H9 (cell line): ENCODE measurements at regions not wholly inside any gene's neighbourhood (a gene's known extent, or its start where the extent isn't known, plus 50 kb on each side); places are given as distances from the start of the nearest gene placed in this dataset.

Experiments used
- DNase-seq: peaks from one replicate; pipeline ENCODE4 v3.0.0-alpha.2; 2017
- H2AFZ ChIP-seq: one replicate; pipeline ENCODE4 v1.6.1; 2013; ENCODE audit warnings: mild to moderate bottlenecking, low read length, control low read depth, moderate library complexity
- H2AK5ac ChIP-seq: 2 replicates; pipeline ENCODE4 v1.6.1; 2013; ENCODE audit warnings: low read length, control low read depth, mixed read lengths; ENCODE audit not compliant: insufficient read length
- H2BK120ac ChIP-seq: one replicate; pipeline ENCODE4 v1.6.1; 2013; ENCODE audit warnings: low read depth, mild to moderate bottlenecking, low read length, control low read depth, inconsistent platforms; ENCODE audit not compliant: poor library complexity, severe bottlenecking
- H2BK12ac ChIP-seq: 2 replicates; pipeline ENCODE4 v1.6.1; 2013; ENCODE audit warnings: low read length, control low read depth, mixed read lengths, low read depth; ENCODE audit not compliant: insufficient read length
- H2BK15ac ChIP-seq: 2 replicates; pipeline ENCODE4 v1.6.1; 2013; ENCODE audit warnings: low read depth, low read length, control low read depth
- H2BK20ac ChIP-seq: one replicate; pipeline ENCODE4 v1.6.1; 2013; ENCODE audit warnings: low read depth, mild to moderate bottlenecking, low read length, control low read depth, inconsistent platforms; ENCODE audit not compliant: poor library complexity, severe bottlenecking
- H2BK5ac ChIP-seq: 2 replicates; pipeline ENCODE4 v1.6.1; 2013; ENCODE audit warnings: low read length, control low read depth, mixed read lengths; ENCODE audit not compliant: insufficient read length
- H3K14ac ChIP-seq: 2 replicates; pipeline ENCODE4 v1.6.1; 2013; ENCODE audit warnings: low read length, control low read depth; ENCODE audit not compliant: insufficient read depth
- H3K18ac ChIP-seq: 2 replicates; pipeline ENCODE4 v1.6.1; 2013; ENCODE audit warnings: low read depth, mild to moderate bottlenecking, mixed read lengths, low read length, control low read depth; ENCODE audit not compliant: insufficient read length
- H3K23ac ChIP-seq: 2 replicates; pipeline ENCODE4 v1.6.1; 2013; ENCODE audit warnings: low read length, control low read depth, mixed read lengths, low read depth; ENCODE audit not compliant: insufficient read length
- H3K23me2 ChIP-seq: 2 replicates; pipeline ENCODE4 v1.6.1; 2013; ENCODE audit warnings: low read depth, mild to moderate bottlenecking, mixed read lengths, low read length, control low read depth; ENCODE audit not compliant: insufficient read length, poor library complexity, severe bottlenecking
- H3K27ac ChIP-seq: 2 replicates; pipeline ENCODE4 v1.5.1; 2013; ENCODE audit warnings: low read length, control low read depth, mixed read lengths, low read depth; ENCODE audit not compliant: insufficient read length
- H3K27me3 ChIP-seq: 2 replicates; pipeline ENCODE4 v1.6.1; 2013; ENCODE audit warnings: low read length, control low read depth, inconsistent platforms; ENCODE audit not compliant: insufficient read depth
- H3K4ac ChIP-seq: 2 replicates; pipeline ENCODE4 v1.6.1; 2013; ENCODE audit warnings: low read depth, mild to moderate bottlenecking, control low read depth, inconsistent platforms, low read length, moderate library complexity
- H3K4me1 ChIP-seq: 2 replicates; pipeline ENCODE4 v1.6.1; 2013; ENCODE audit warnings: low read length, control low read depth, inconsistent platforms; ENCODE audit not compliant: insufficient read depth
- H3K4me2 ChIP-seq: 2 replicates; pipeline ENCODE4 v1.6.1; 2013; ENCODE audit warnings: low read length, control low read depth, mixed read lengths; ENCODE audit not compliant: insufficient read length, insufficient read depth
- H3K56ac ChIP-seq: 2 replicates; pipeline ENCODE4 v1.6.1; 2013; ENCODE audit warnings: low read depth, mild to moderate bottlenecking, mixed read lengths, low read length, control low read depth; ENCODE audit not compliant: insufficient read length
- H3K79me1 ChIP-seq: 2 replicates; pipeline ENCODE4 v1.6.1; 2013; ENCODE audit warnings: low read depth, mild to moderate bottlenecking, moderate library complexity, low read length, control low read depth, inconsistent platforms; ENCODE audit not compliant: insufficient read depth, poor library complexity, severe bottlenecking
- H3K79me2 ChIP-seq: 2 replicates; pipeline ENCODE4 v1.6.1; 2013; ENCODE audit warnings: low read length, control low read depth, inconsistent platforms; ENCODE audit not compliant: insufficient read depth
- H3K9ac ChIP-seq: 2 replicates; pipeline ENCODE4 v1.6.1; 2013; ENCODE audit warnings: low read length, control low read depth, mixed read lengths; ENCODE audit not compliant: insufficient read length; ENCODE audit errors: extremely low read depth
- H3K9me3 ChIP-seq: one replicate; pipeline ENCODE4 v1.6.1; 2013; ENCODE audit warnings: low read depth, low read length, inconsistent platforms; ENCODE audit not compliant: control insufficient read depth
- H3T11ph ChIP-seq: one replicate; pipeline ENCODE4 v1.6.1; 2013; ENCODE audit warnings: mild to moderate bottlenecking, low read length, control low read depth, inconsistent platforms
- H4K20me1 ChIP-seq: one replicate; pipeline ENCODE4 v1.6.1; 2013; ENCODE audit not compliant: control insufficient read depth, insufficient read length, insufficient read depth
- H4K5ac ChIP-seq: 2 replicates; pipeline ENCODE4 v1.6.1; 2013; ENCODE audit warnings: low read depth, mild to moderate bottlenecking, mixed read lengths, low read length, control low read depth; ENCODE audit not compliant: insufficient read length
- H4K8ac ChIP-seq: replicated peaks from 2 replicates; pipeline ENCODE4 v1.6.1; 2013; ENCODE audit warnings: low read length, control low read depth, mixed read lengths, low read depth; ENCODE audit not compliant: insufficient read length
- H4K91ac ChIP-seq: 2 replicates; pipeline ENCODE4 v1.6.1; 2013; ENCODE audit warnings: low read depth, mild to moderate bottlenecking, moderate library complexity, mixed read lengths, low read length, control low read depth; ENCODE audit not compliant: insufficient read length
- H3K27ac Mint-ChIP-seq, 3 experiments: 2 replicates in 2 of 3; 3 replicates in 1 of 3; pipeline ENCODE4 v1.8.0; 2020 to 2021; ENCODE audit warnings: mixed read lengths in 3 of 3, mild to moderate bottlenecking in 1 of 3, moderate library complexity in 1 of 3
- H3K27me3 Mint-ChIP-seq: 2 replicates; pipeline ENCODE4 v1.8.0; 2021; ENCODE audit warnings: low read depth, mild to moderate bottlenecking, moderate library complexity, mixed read lengths
- H3K36me3 Mint-ChIP-seq, 3 experiments: 2 replicates in 2 of 3; 3 replicates in 1 of 3; pipeline ENCODE4 v1.8.0; 2020 to 2021; ENCODE audit warnings: low read depth in 3 of 3, mixed read lengths in 3 of 3; ENCODE audit not compliant: insufficient read depth in 1 of 3
- H3K4me1 Mint-ChIP-seq, 2 experiments: 2 replicates each; pipeline ENCODE4 v1.8.0; 2020; ENCODE audit warnings: mixed read lengths in 2 of 2
- H3K4me3 Mint-ChIP-seq, 2 experiments: 2 replicates in 1 of 2; 3 replicates in 1 of 2; pipeline ENCODE4 v1.8.0; 2020 to 2021; ENCODE audit warnings: mild to moderate bottlenecking in 2 of 2, mixed read lengths in 2 of 2, moderate library complexity in 1 of 2
- H3K9me3 Mint-ChIP-seq, 2 experiments: 2 replicates in 1 of 2; 3 replicates in 1 of 2; pipeline ENCODE4 v1.8.0; 2020; ENCODE audit warnings: mild to moderate bottlenecking in 2 of 2, mixed read lengths in 2 of 2, moderate library complexity in 1 of 2
- CTCF ChIP-seq: fragments of 200-600 bp; sonication (generic); conservative IDR thresholded peaks from 3 replicates; pipeline ENCODE4 v1.8.0; 2021; ENCODE audit warnings: antibody characterized with exemption, mild to moderate bottlenecking
- WGBS: extraction: QIAGEN DNeasy Blood & Tissue Kit; methylation state at CpG from one replicate; pipeline ENCODE4 v1.1.7; 2013; ENCODE audit warnings: missing lambda C conversion rate, low lambda C conversion rate, mixed read lengths; ENCODE audit not compliant: insufficient read length; ENCODE audit errors: extremely low coverage; 5-methylcytosine and 5-hydroxymethylcytosine counted together

GRCh38 chr16:65418435-65418834, 296.6 kb upstream of the CDH11 start:
- Histone ChIP-seq H2BK20ac (no peak overlapping the region), H4K91ac (no peak overlapping the region), H3K27me3 (no peaks in the 10 kb centered on the region), H4K20me1 (no peaks in the 10 kb centered on the region), H3K79me1 (no peaks in the 10 kb centered on the region), H4K8ac (no peak overlapping the region), H2BK5ac (no peak overlapping the region), H3K18ac (no peak overlapping the region), H3K4me1 (no peaks in the 10 kb centered on the region), H3K9ac (no peak overlapping the region), H3K4ac (no peak overlapping the region), H2BK15ac (no peak overlapping the region), H2BK12ac (no peak overlapping the region), H2AFZ (no peak overlapping the region), H3K4me2 (no peak overlapping the region), H3K27ac (no peak overlapping the region), H3K9me3 (no peaks in the 10 kb centered on the region), H3K56ac (no peak overlapping the region), H3K79me2 (no peaks in the 10 kb centered on the region), H2BK120ac (no peak overlapping the region), H3K23ac (no peak overlapping the region), H4K5ac (no peak overlapping the region), H3T11ph (no peak overlapping the region), H3K23me2 (no peaks in the 10 kb centered on the region), H2AK5ac (no peak overlapping the region), H3K14ac (no peak overlapping the region)
- Mint-ChIP-seq H3K27ac (no peak overlapping the region), H3K27me3 (no peaks in the 10 kb centered on the region; the same call in 1 of the 2 replicates), H3K9me3 (peaks cover 0 to 3% of the 10 kb centered on the region in 2 experiments; a peak in 1 of 5 replicates), H3K4me3 (no peak overlapping the region), H3K36me3 (peaks cover 0 to 3% (median 0%) of the 10 kb centered on the region in 3 experiments; a peak in 3 of 7 replicates), H3K4me1 (peaks cover 0 to 2% of the 10 kb centered on the region in 2 experiments; a peak in 1 of 4 replicates)
- no peak for TF ChIP-seq CTCF
- DNase-seq, result no peak
- WGBS, result no CpG with 5 or more reads among the region's 6 CpGs
